Suprapubic skin (tissue), 4 donors: ENCODE measurements at regions not wholly inside any gene's neighbourhood (a gene's known extent, or its start where the extent isn't known, plus 50 kb on each side); places are given as distances from the start of the nearest gene placed in this dataset.

Source experiments
- DNase-seq, 2 donors: peaks; one replicate each; pipeline ENCODE4 v3.0.0-alpha.2; 2019; ENCODE audit warnings: low spot score in 2 of 2
- H3K27ac ChIP-seq: fragments of 200-600 bp; sonication (generic); one replicate; pipeline ENCODE4 v1.5.1; 2019
- H3K27me3 ChIP-seq: fragments of 200-600 bp; sonication (generic); one replicate; pipeline ENCODE4 v1.5.1; 2019
- H3K36me3 ChIP-seq: fragments of 200-600 bp; sonication (generic); one replicate; pipeline ENCODE4 v1.5.1; 2019
- H3K4me1 ChIP-seq: fragments of 200-600 bp; sonication (generic); one replicate; pipeline ENCODE4 v1.5.1; 2019
- H3K4me3 ChIP-seq: fragments of 200-600 bp; sonication (generic); one replicate; pipeline ENCODE4 v1.5.1; 2019; ENCODE audit warnings: mild to moderate bottlenecking
- H3K9me3 ChIP-seq: fragments of 200-600 bp; sonication (generic); one replicate; pipeline ENCODE4 v1.5.1; 2019
- EP300 ChIP-seq: sonication (generic); formaldehyde crosslinking; IDR thresholded peaks from one replicate; pipeline ENCODE4 v1.6.1; 2017; ENCODE audit warnings: antibody characterized with exemption
- POLR2A ChIP-seq, 2 donors: fragments of 450-650 bp; IDR thresholded peaks; one replicate each; pipeline ENCODE4 v1.6.1; 2017; ENCODE audit warnings: antibody characterized with exemption in 2 of 2, mild to moderate bottlenecking in 2 of 2, moderate library complexity in 2 of 2
- POLR2AphosphoS5 ChIP-seq, 3 donors: sonication (generic); formaldehyde crosslinking; IDR thresholded peaks; one replicate each; pipeline ENCODE4 v1.6.1; 2017; ENCODE audit warnings: antibody characterized with exemption in 3 of 3
- WGBS: methylation state at CpG from one replicate; pipeline ENCODE4 v1.1.5; 2018; 5-methylcytosine and 5-hydroxymethylcytosine counted together
- TF ChIP-seq, protein P1 (sequence below), 2 donors: fragments of 200-600 bp in 1 of 2; fragments of 450-650 bp in 1 of 2; sonication (generic) in 1 of 2; IDR thresholded peaks; one replicate each; pipeline ENCODE4 v1.5.1; 2016 to 2019; ENCODE audit warnings: antibody characterized with exemption in 2 of 2, mild to moderate bottlenecking in 1 of 2, moderate library complexity in 1 of 2

GRCh38 chr6:110558575-110558974 lies 82.2 kb upstream of the SLC22A16 start:
- H3K4me3 ChIP-seq, result no peak overlapping the region
- H3K9me3 ChIP-seq, result no peaks in the 10 kb centered on the region
- H3K36me3 ChIP-seq, result no peaks in the 10 kb centered on the region
- WGBS, result 72% methylated on average over 4 of the region's 5 CpGs
- no peak for DNase-seq
- H3K27me3 ChIP-seq, result no peaks in the 10 kb centered on the region
- H3K4me1 ChIP-seq, result no peaks in the 10 kb centered on the region
- H3K27ac ChIP-seq, result no peak overlapping the region
- TF ChIP-seq POLR2AphosphoS5 (IDR thresholded peaks at IDR 0.05) (no peak), POLR2A (IDR thresholded peaks at IDR 0.05) (no peak), EP300 (no peak)
- TF ChIP-seq, protein P1, sequence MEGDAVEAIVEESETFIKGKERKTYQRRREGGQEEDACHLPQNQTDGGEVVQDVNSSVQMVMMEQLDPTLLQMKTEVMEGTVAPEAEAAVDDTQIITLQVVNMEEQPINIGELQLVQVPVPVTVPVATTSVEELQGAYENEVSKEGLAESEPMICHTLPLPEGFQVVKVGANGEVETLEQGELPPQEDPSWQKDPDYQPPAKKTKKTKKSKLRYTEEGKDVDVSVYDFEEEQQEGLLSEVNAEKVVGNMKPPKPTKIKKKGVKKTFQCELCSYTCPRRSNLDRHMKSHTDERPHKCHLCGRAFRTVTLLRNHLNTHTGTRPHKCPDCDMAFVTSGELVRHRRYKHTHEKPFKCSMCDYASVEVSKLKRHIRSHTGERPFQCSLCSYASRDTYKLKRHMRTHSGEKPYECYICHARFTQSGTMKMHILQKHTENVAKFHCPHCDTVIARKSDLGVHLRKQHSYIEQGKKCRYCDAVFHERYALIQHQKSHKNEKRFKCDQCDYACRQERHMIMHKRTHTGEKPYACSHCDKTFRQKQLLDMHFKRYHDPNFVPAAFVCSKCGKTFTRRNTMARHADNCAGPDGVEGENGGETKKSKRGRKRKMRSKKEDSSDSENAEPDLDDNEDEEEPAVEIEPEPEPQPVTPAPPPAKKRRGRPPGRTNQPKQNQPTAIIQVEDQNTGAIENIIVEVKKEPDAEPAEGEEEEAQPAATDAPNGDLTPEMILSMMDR (IDR thresholded peaks at IDR 0.05), result no peak

- 47% methylated on average over 5 of the region's 5 CpGs for WGBS
- Histone ChIP-seq H3K27ac (no peak overlapping the region), H3K27me3 (no peaks in the 10 kb centered on the region), H3K4me1 (no peaks in the 10 kb centered on the region), H3K9me3 (no peaks in the 10 kb centered on the region), H3K4me3 (no peak overlapping the region), H3K36me3 (no peaks in the 10 kb centered on the region)
- TF ChIP-seq, protein P1 (IDR thresholded peaks at IDR 0.05), result no peak
- no peak for TF ChIP-seq EP300
- no peak for TF ChIP-seq POLR2A (IDR thresholded peaks at IDR 0.05)
- TF ChIP-seq POLR2AphosphoS5 (IDR thresholded peaks at IDR 0.05), result no peak
- DNase-seq, result no peak
These were observed 80.8 kb upstream of the SLC22A16 start for GRCh38 chr6:110557199-110557598.

- no peak for TF ChIP-seq POLR2A (IDR thresholded peaks at IDR 0.05)
- TF ChIP-seq, protein P1 (IDR thresholded peaks at IDR 0.05), result no peak
- TF ChIP-seq POLR2AphosphoS5 (IDR thresholded peaks at IDR 0.05), result no peak
- no peak overlapping the region for H3K27ac ChIP-seq
- H3K4me1 ChIP-seq, result no peaks in the 10 kb centered on the region
- no peak overlapping the region for H3K4me3 ChIP-seq
- H3K9me3 ChIP-seq, result no peaks in the 10 kb centered on the region
- H3K36me3 ChIP-seq, result no peaks in the 10 kb centered on the region
- DNase-seq, result no peak
- 77% methylated on average over 9 of the region's 9 CpGs for whole genome bisulfite sequencing
- H3K27me3 ChIP-seq, result no peaks in the 10 kb centered on the region
These were observed 80.1 kb upstream of the SLC22A16 start for GRCh38 chr6:110556317-110557110.

DNA sequence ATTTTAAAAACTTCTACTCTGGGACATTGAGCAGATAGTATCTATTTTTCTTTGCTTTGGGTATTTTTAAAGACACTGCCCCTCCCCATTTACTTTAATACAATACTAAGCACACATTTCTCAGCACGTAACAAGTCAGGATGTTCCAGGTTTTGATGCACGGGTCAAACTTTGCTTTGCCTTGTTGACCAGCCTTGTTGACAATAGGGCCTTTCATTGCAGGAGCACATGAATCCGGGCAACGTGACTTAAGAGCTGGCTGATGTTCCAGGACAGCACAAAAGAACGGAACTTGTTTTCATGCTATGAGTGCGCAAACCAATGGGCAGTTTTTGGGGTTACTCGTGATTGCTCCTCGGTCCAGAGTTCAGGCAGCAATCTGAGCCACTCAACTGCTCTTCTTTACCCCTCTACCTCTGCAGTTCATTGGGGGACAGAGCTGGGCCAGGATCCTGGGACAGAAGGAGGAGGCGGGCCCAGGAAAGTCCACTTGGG lies 78.6 kb upstream of the SLC22A16 start:
- H3K4me1 ChIP-seq, result no peaks in the 10 kb centered on the region
- H3K36me3 ChIP-seq, result no peaks in the 10 kb centered on the region
- H3K9me3 ChIP-seq, result no peaks in the 10 kb centered on the region
- peak overlapping the region; percentile 27 for H3K27ac ChIP-seq
- no peak for DNase-seq
- WGBS, result 79% methylated on average over 9 of the region's 9 CpGs
- TF ChIP-seq, protein P1 (IDR thresholded peaks at IDR 0.05), result no peak
- TF ChIP-seq EP300 (no peak), POLR2A (IDR thresholded peaks at IDR 0.05) (no peak), POLR2AphosphoS5 (IDR thresholded peaks at IDR 0.05) (no peak)
- no peaks in the 10 kb centered on the region for H3K27me3 ChIP-seq
- no peak overlapping the region for H3K4me3 ChIP-seq

DNA sequence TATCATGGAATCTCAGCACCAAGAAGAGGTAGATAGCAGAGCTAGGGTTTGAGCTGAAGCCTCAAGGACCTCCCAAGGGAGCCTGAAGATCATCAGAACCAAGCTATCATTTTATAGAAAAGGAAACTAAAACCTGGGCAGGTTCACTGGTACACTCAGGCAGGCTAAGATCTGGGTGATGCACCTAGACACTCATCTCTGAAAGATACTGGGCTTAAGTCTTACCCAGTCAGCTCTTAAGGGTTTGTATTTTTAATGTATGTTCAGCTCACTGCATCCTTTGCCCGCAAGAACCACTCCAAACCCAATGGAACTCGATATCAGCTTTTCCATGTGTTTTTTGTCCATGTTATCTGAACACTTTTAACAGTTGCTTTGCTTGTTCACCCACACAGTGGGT lies 78.0 kb upstream of the SLC22A16 start:
- H3K27me3 ChIP-seq, result no peaks in the 10 kb centered on the region
- peak overlapping the region; percentile 27 for H3K27ac ChIP-seq
- no peak overlapping the region for H3K4me3 ChIP-seq
- H3K4me1 ChIP-seq, result no peaks in the 10 kb centered on the region
- TF ChIP-seq POLR2A (IDR thresholded peaks at IDR 0.05) (no peak), EP300 (no peak), POLR2AphosphoS5 (IDR thresholded peaks at IDR 0.05) (no peak)
- TF ChIP-seq, protein P1 (IDR thresholded peaks at IDR 0.05), result no peak
- DNase-seq, result no peak
- no peaks in the 10 kb centered on the region for H3K9me3 ChIP-seq
- WGBS, result 94% methylated on average over 2 of the region's 2 CpGs
- no peaks in the 10 kb centered on the region for H3K36me3 ChIP-seq
